Hepatocyte (in vitro differentiated cells): ENCODE measurements at regions not wholly inside any gene's neighbourhood (a gene's known extent, or its start where the extent isn't known, plus 50 kb on each side); places are given as distances from the start of the nearest gene placed in this dataset.

ENCODE experiments used
- DNase-seq: peaks from one replicate; pipeline ENCODE4 v3.0.0-alpha.2; 2016; ENCODE audit warnings: low spot score
- H2AFZ ChIP-seq: fragments of 200-600 bp; sonication (generic); 2 replicates; pipeline ENCODE4 v1.6.0; 2016; ENCODE audit warnings: antibody characterized with exemption, mild to moderate bottlenecking
- H3K27ac ChIP-seq: fragments of 200-600 bp; sonication (generic); 2 replicates; pipeline ENCODE4 v1.5.1; 2016; ENCODE audit warnings: mild to moderate bottlenecking
- H3K27me3 ChIP-seq: fragments of 200-600 bp; sonication (generic); 2 replicates; pipeline ENCODE4 v1.6.1; 2016
- H3K36me3 ChIP-seq: fragments of 200-600 bp; sonication (generic); replicated peaks from 2 replicates; pipeline ENCODE4 v1.5.1; 2016; ENCODE audit warnings: low read depth; ENCODE audit not compliant: insufficient read depth
- H3K4me1 ChIP-seq: fragments of 200-600 bp; sonication (generic); 2 replicates; pipeline ENCODE4 v1.5.1; 2016; ENCODE audit warnings: mild to moderate bottlenecking, moderate library complexity; ENCODE audit not compliant: insufficient read depth
- H3K4me2 ChIP-seq: fragments of 200-600 bp; sonication (generic); 2 replicates; pipeline ENCODE4 v1.6.0; 2016
- H3K4me3 ChIP-seq: fragments of 200-600 bp; sonication (generic); 2 replicates; pipeline ENCODE4 v1.5.1; 2016; ENCODE audit warnings: mild to moderate bottlenecking
- H3K79me2 ChIP-seq: fragments of 200-600 bp; sonication (generic); 2 replicates; pipeline ENCODE4 v1.6.0; 2017; ENCODE audit warnings: mild to moderate bottlenecking
- H3K9me2 ChIP-seq: fragments of 200-600 bp; sonication (generic); replicated peaks from 2 replicates; pipeline ENCODE4 v1.6.0; 2017; ENCODE audit warnings: mild to moderate bottlenecking; ENCODE audit not compliant: insufficient read depth
- H3K9me3 ChIP-seq: fragments of 200-600 bp; sonication (generic); 2 replicates; pipeline ENCODE4 v1.5.1; 2016; ENCODE audit warnings: low read depth, mild to moderate bottlenecking
- H4K20me1 ChIP-seq: fragments of 200-600 bp; sonication (generic); 2 replicates; pipeline ENCODE4 v1.6.0; 2016; ENCODE audit warnings: mild to moderate bottlenecking; ENCODE audit not compliant: insufficient read depth, poor library complexity, severe bottlenecking
- EZH2 ChIP-seq: fragments of 200-600 bp; sonication (generic); IDR thresholded peaks from 2 replicates; pipeline ENCODE4 v1.6.1; 2016; ENCODE audit warnings: antibody characterized with exemption, mild to moderate bottlenecking, borderline replicate concordance
- EZH2phosphoT487 ChIP-seq: fragments of 200-600 bp; sonication (generic); IDR thresholded peaks from one replicate; pipeline ENCODE4 v1.6.1; 2018; ENCODE audit warnings: antibody characterized with exemption, mild to moderate bottlenecking, low read depth, moderate library complexity; ENCODE audit not compliant: unreplicated experiment, severe bottlenecking
- WGBS: methylation state at CpG from one replicate; pipeline ENCODE4 v1.1.6; 2016; ENCODE audit warnings: low lambda C conversion rate; ENCODE audit errors: missing lambda C conversion rate; 5-methylcytosine and 5-hydroxymethylcytosine counted together
- TF ChIP-seq, protein P1 (sequence below): fragments of 200-600 bp; sonication (generic); IDR thresholded peaks from 2 replicates; pipeline ENCODE4 v1.5.1; 2016; ENCODE audit warnings: antibody characterized with exemption, mild to moderate bottlenecking; ENCODE audit not compliant: poor library complexity

GRCh38 chr9:78811622-78812276, 514.8 kb downstream of the PSAT1 start:
- 69% methylated on average over 10 of the region's 10 CpGs for WGBS

DNA sequence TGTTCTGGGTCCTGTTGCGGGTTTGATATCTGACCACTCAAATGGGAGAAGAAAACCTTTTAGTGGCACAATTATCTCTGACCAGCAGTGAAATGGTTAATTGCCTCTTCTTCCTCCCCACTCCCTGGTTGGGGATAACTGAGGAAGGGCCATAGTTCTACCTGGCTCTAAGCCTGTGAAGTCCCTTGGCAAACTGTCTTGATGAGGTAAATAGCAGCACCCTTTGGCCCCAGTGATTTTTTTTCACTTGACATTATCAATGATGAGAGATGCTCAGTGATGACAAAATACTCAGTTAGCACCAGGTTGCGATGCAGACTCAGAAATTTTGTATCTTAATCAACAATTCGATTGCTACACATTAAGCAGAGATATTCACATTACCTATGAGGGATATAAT, 515.7 kb downstream of the PSAT1 start:
- Histone ChIP-seq H3K9me2 (no peaks in the 10 kb centered on the region), H3K4me1 (no peaks in the 10 kb centered on the region), H4K20me1 (no peaks in the 10 kb centered on the region), H2AFZ (no peak overlapping the region), H3K27ac (no peak overlapping the region), H3K27me3 (no peaks in the 10 kb centered on the region), H3K36me3 (no peaks in the 10 kb centered on the region), H3K4me2 (no peak overlapping the region), H3K79me2 (no peaks in the 10 kb centered on the region), H3K4me3 (no peak overlapping the region), H3K9me3 (no peaks in the 10 kb centered on the region)
- TF ChIP-seq EZH2 (no peak), EZH2phosphoT487 (no peak)
- TF ChIP-seq, protein P1, sequence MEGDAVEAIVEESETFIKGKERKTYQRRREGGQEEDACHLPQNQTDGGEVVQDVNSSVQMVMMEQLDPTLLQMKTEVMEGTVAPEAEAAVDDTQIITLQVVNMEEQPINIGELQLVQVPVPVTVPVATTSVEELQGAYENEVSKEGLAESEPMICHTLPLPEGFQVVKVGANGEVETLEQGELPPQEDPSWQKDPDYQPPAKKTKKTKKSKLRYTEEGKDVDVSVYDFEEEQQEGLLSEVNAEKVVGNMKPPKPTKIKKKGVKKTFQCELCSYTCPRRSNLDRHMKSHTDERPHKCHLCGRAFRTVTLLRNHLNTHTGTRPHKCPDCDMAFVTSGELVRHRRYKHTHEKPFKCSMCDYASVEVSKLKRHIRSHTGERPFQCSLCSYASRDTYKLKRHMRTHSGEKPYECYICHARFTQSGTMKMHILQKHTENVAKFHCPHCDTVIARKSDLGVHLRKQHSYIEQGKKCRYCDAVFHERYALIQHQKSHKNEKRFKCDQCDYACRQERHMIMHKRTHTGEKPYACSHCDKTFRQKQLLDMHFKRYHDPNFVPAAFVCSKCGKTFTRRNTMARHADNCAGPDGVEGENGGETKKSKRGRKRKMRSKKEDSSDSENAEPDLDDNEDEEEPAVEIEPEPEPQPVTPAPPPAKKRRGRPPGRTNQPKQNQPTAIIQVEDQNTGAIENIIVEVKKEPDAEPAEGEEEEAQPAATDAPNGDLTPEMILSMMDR: no peak
- WGBS: 92% methylated on average over 3 of the region's 3 CpGs
- DNase-seq: no peak

More at GRCh38 chr9:78811622-78812276, 514.8 kb downstream of the PSAT1 start:
- H2AFZ ChIP-seq: no peak overlapping the region
- no peaks in the 10 kb centered on the region for H4K20me1 ChIP-seq
- TF ChIP-seq, protein P1: no peak
- no peak for TF ChIP-seq EZH2
- TF ChIP-seq EZH2phosphoT487: no peak
- no peak overlapping the region for H3K4me2 ChIP-seq
- no peak overlapping the region for H3K27ac ChIP-seq
- no peak overlapping the region for H3K4me3 ChIP-seq
- no peaks in the 10 kb centered on the region for H3K9me3 ChIP-seq
- no peaks in the 10 kb centered on the region for H3K36me3 ChIP-seq
- DNase-seq: no peak
- no peaks in the 10 kb centered on the region for H3K27me3 ChIP-seq
- no peaks in the 10 kb centered on the region for H3K4me1 ChIP-seq
- no peaks in the 10 kb centered on the region for H3K9me2 ChIP-seq
- no peaks in the 10 kb centered on the region for H3K79me2 ChIP-seq

- H4K20me1 ChIP-seq: no peaks in the 10 kb centered on the region
- no peak overlapping the region for H2AFZ ChIP-seq
- DNase-seq: no peak
- no peak overlapping the region for H3K4me2 ChIP-seq
- 90% methylated on average over 15 of the region's 15 CpGs for WGBS
- H3K27me3 ChIP-seq: no peaks in the 10 kb centered on the region
- no peak overlapping the region for H3K27ac ChIP-seq
- H3K79me2 ChIP-seq: no peaks in the 10 kb centered on the region
- H3K9me2 ChIP-seq: no peaks in the 10 kb centered on the region
- TF ChIP-seq, protein P1: no peak
- TF ChIP-seq EZH2 (no peak), EZH2phosphoT487 (no peak)
- H3K36me3 ChIP-seq: no peaks in the 10 kb centered on the region
- no peaks in the 10 kb centered on the region for H3K4me1 ChIP-seq
- no peak overlapping the region for H3K4me3 ChIP-seq
- no peaks in the 10 kb centered on the region for H3K9me3 ChIP-seq
Measured at GRCh38 chr9:78813602-78814180, 516.8 kb downstream of the PSAT1 start.
